ENCODE measurements at regions not wholly inside any gene's neighbourhood (a gene's known extent, or its start where the extent isn't known, plus 50 kb on each side); places are given as distances from the start of the nearest gene placed in this dataset.

GRCh38 chr14:42421377-42422078, 814.9 kb downstream of the LRFN5 start:
- TF ChIP-seq CTCF (IDR thresholded peaks at IDR 0.05) (no peak), POLR2A (IDR thresholded peaks at IDR 0.05) (no peak)
